KBM-7 (cell line): ENCODE measurements at regions not wholly inside any gene's neighbourhood (a gene's known extent, or its start where the extent isn't known, plus 50 kb on each side); places are given as distances from the start of the nearest gene placed in this dataset.
"Not testable (repeated sequence)": the region's sequence is repeated elsewhere in the genome, so short reads cannot be mapped to it uniquely, and the experiment has no call there.

Source experiments
- DNase-seq: peaks from one replicate; pipeline ENCODE4 v3.0.0-alpha.2; 2015
- in situ Hi-C: fragments of 300-500 bp; cut with MboI; formaldehyde crosslinking; loops from 2 replicates; pipeline ENCODE4 v1.14.3; 2020; ENCODE audit warnings: low sequenced_read_pairs, low pct_unique_long_range_greater_than_20kb, mixed read lengths

- DNase-seq: no peak
- in situ Hi-C loops: no loop called here
Observed at GRCh38 chr10:29738341-29738740, 103.6 kb upstream of the SVIL start.

GRCh38 chr10:29737074-29737593 lies 102.4 kb upstream of the SVIL start:
- in situ Hi-C loops: no loop called here

GRCh38 chr10:29736366-29737073 lies 101.7 kb upstream of the SVIL start:
- in situ Hi-C loops: no loop called here

More at GRCh38 chr10:29737074-29737593, 102.4 kb upstream of the SVIL start:
- DNase-seq: no peak

GRCh38 chr10:29735628-29736365 lies 101.0 kb upstream of the SVIL start:
- peak; percentile 91 for DNase-seq
- in situ Hi-C loops: no loop called here

More at GRCh38 chr10:29736366-29737073, 101.7 kb upstream of the SVIL start:
- peak; percentile 32 for DNase-seq

- DNase-seq: peak; percentile 62
- in situ Hi-C loops: no loop called here
Observed at GRCh38 chr10:29734962-29735627, 100.3 kb upstream of the SVIL start.

- in situ Hi-C loops: no loop called here
- DNase-seq: no peak
Observed at GRCh38 chr10:29734640-29734961, 99.8 kb upstream of the SVIL start.

GRCh38 chr10:29733323-29733722 lies 98.6 kb upstream of the SVIL start:
- in situ Hi-C loops: no loop called here
- no peak for DNase-seq

- in situ Hi-C loops: no loop called here
- DNase-seq: no peak
Observed at GRCh38 chr10:29732918-29733317, 98.1 kb upstream of the SVIL start.

GRCh38 chr10:29731760-29732159 lies 97.0 kb upstream of the SVIL start:
- in situ Hi-C loops: no loop called here
- no peak for DNase-seq

GRCh38 chr10:29730969-29731368 lies 96.2 kb upstream of the SVIL start:
- DNase-seq: no peak
- in situ Hi-C loops: no loop called here

GRCh38 chr10:29730458-29730857 lies 95.7 kb upstream of the SVIL start:
- DNase-seq: no peak
- in situ Hi-C loops: no loop called here

- in situ Hi-C loops: no loop called here
Observed at GRCh38 chr10:29728541-29729049, 93.8 kb upstream of the SVIL start.

GRCh38 chr10:29725927-29726326 lies 91.2 kb upstream of the SVIL start:
- in situ Hi-C loops: not testable (repeated sequence)

More at GRCh38 chr10:29728541-29729049, 93.8 kb upstream of the SVIL start:
- DNase-seq: no peak

GRCh38 chr10:29725133-29725720 lies 90.5 kb upstream of the SVIL start:
- in situ Hi-C loops: no loop called here

More at GRCh38 chr10:29725927-29726326, 91.2 kb upstream of the SVIL start:
- DNase-seq: not testable (repeated sequence)

GRCh38 chr10:29723726-29724125 lies 89.0 kb upstream of the SVIL start:
- no peak for DNase-seq
- in situ Hi-C loops: no loop called here

More at GRCh38 chr10:29725133-29725720, 90.5 kb upstream of the SVIL start:
- peak; percentile 77 for DNase-seq

- in situ Hi-C loops: no loop called here
- no peak for DNase-seq
Observed at GRCh38 chr10:29722777-29723176, 88.0 kb upstream of the SVIL start.

GRCh38 chr10:29720149-29720548 lies 85.4 kb upstream of the SVIL start:
- in situ Hi-C loops: no loop called here
- DNase-seq: no peak

GRCh38 chr10:29719281-29719675 lies 84.5 kb upstream of the SVIL start:
- in situ Hi-C loops: no loop called here
- DNase-seq: no peak

- no peak for DNase-seq
- in situ Hi-C loops: no loop called here
Observed at GRCh38 chr10:29715296-29715695, 80.5 kb upstream of the SVIL start.
